ENCODE measurements at regions not wholly inside any gene's neighbourhood (a gene's known extent, or its start where the extent isn't known, plus 50 kb on each side); places are given as distances from the start of the nearest gene placed in this dataset.

DNA sequence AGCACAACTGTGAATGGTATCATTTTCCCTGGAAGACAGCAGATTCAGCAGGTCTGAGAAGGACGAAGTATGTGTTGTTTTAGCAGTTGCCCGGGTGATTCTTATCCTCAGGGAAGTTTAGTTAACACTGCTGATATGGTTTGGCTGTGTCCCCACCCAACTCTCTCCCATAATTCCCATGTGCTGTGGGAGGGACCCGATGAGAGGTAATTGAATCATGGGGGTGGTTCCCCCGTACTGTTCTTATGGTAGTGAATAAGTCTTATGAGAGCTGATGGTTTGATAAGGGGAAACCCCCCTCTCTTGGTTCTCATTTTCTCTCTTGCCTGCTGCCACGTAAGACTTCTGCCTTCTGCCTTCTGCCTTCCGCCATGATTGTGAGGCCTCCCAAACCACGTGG is 81.0 kb upstream of the UBAC2 start:
- ChIA-PET RAD21 (ENCODE audit: low non-redundant PET in 1 of 2, low total read pairs in 2 of 2, uncharacterized antibody in 2 of 2, unreplicated experiment in 2 of 2) (no interaction called here), POLR2A (no interaction called here), CTCF (no interaction called here)
- Histone ChIP-seq H3K36me3 (ENCODE audit: control insufficient read depth in 1 of 2, insufficient read depth in 2 of 2, low read length in 2 of 2) (no peaks in the 10 kb centered on the region), H3K9ac (ENCODE audit: low read length) (no peak overlapping the region), H3K27me3 (ENCODE audit: insufficient read depth, low read length) (no peaks in the 10 kb centered on the region), H2AFZ (ENCODE audit: low read depth, low read length, poor library complexity, severe bottlenecking) (no peak overlapping the region), H3K27ac (ENCODE audit: low read depth, low read length) (no peak overlapping the region), H4K20me1 (ENCODE audit: insufficient read depth) (no peaks in the 10 kb centered on the region), H3K4me3 (replicated peaks in 1 of 2; ENCODE audit: low read depth in 1 of 2, low read length in 2 of 2) (no peak overlapping the region), H3K4me1 (ENCODE audit: control insufficient read depth in 1 of 2, insufficient read depth in 2 of 2, low read length in 2 of 2) (peaks cover 0 to 4% of the 10 kb centered on the region in 2 experiments; a peak in 2 of 4 replicates), H3K9me2 (ENCODE audit: insufficient read depth) (no peaks in the 10 kb centered on the region), H3K4me2 (ENCODE audit: low read length) (no peak overlapping the region), H3K9me3 (ENCODE audit: control insufficient read depth in 1 of 2, insufficient read depth in 1 of 2, low read depth in 1 of 2, low read length in 2 of 2) (no peaks in the 10 kb centered on the region), H3K79me2 (ENCODE audit: insufficient read depth, low read length) (no peaks in the 10 kb centered on the region)
- DNase-seq (ENCODE audit: low read depth, low spot score) = no peak
- intact Hi-C loops (cut with micrococcal nuclease) = no loop called here
- no peak for ATAC-seq
- no TSS peak for BruUV-seq (replicated peaks)
- no peak for TF ChIP-seq FOSL1 (IDR thresholded peaks at IDR 0.05; ENCODE audit: low read depth)
- TF ChIP-seq, protein P1, sequence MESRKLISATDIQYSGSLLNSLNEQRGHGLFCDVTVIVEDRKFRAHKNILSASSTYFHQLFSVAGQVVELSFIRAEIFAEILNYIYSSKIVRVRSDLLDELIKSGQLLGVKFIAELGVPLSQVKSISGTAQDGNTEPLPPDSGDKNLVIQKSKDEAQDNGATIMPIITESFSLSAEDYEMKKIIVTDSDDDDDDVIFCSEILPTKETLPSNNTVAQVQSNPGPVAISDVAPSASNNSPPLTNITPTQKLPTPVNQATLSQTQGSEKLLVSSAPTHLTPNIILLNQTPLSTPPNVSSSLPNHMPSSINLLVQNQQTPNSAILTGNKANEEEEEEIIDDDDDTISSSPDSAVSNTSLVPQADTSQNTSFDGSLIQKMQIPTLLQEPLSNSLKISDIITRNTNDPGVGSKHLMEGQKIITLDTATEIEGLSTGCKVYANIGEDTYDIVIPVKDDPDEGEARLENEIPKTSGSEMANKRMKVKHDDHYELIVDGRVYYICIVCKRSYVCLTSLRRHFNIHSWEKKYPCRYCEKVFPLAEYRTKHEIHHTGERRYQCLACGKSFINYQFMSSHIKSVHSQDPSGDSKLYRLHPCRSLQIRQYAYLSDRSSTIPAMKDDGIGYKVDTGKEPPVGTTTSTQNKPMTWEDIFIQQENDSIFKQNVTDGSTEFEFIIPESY (IDR thresholded peaks at IDR 0.05; ENCODE audit: extremely low read depth, insufficient replicate concordance, low read length) = no peak

DNA sequence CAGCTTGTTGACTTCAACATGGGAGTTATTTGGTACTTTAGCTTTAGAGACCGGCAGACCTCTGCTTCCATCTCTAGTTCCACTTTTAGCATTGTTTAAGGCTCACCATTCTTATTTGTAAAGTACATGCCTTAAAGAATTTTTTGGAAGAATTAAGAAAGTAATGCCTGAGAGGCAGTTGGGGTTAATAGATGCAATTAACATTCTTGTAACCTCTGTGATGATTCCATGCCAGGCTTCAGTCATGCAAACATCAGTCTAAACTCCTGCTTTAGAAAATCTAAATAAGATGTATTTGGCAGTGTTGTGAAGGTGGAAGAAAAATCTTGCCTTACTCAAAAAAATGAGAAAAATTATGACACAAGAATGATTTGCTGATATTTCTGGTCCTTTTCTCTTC is 79.9 kb upstream of the UBAC2 start:
- no peak for ATAC-seq
- Histone ChIP-seq H3K9me3 (ENCODE audit: control insufficient read depth in 1 of 2, insufficient read depth in 1 of 2, low read depth in 1 of 2, low read length in 2 of 2) (no peaks in the 10 kb centered on the region), H3K9ac (ENCODE audit: low read length) (no peak overlapping the region), H3K4me2 (ENCODE audit: low read length) (no peak overlapping the region), H3K4me3 (replicated peaks in 1 of 2; ENCODE audit: low read depth in 1 of 2, low read length in 2 of 2) (no peak overlapping the region), H3K79me2 (ENCODE audit: insufficient read depth, low read length) (no peaks in the 10 kb centered on the region), H3K27ac (ENCODE audit: low read depth, low read length) (no peak overlapping the region), H3K9me2 (ENCODE audit: insufficient read depth) (no peaks in the 10 kb centered on the region), H2AFZ (ENCODE audit: low read depth, low read length, poor library complexity, severe bottlenecking) (no peak overlapping the region), H3K36me3 (ENCODE audit: control insufficient read depth in 1 of 2, insufficient read depth in 2 of 2, low read length in 2 of 2) (no peaks in the 10 kb centered on the region), H3K27me3 (ENCODE audit: insufficient read depth, low read length) (no peaks in the 10 kb centered on the region), H3K4me1 (ENCODE audit: control insufficient read depth in 1 of 2, insufficient read depth in 2 of 2, low read length in 2 of 2) (peaks cover 0 to 13% of the 10 kb centered on the region in 2 experiments; a peak in 2 of 4 replicates), H4K20me1 (ENCODE audit: insufficient read depth) (no peaks in the 10 kb centered on the region)
- BruUV-seq (replicated peaks) = no TSS peak
- no peak for DNase-seq (ENCODE audit: low read depth, low spot score)
- intact Hi-C loops (cut with micrococcal nuclease) = no loop called here
- CTCF ChIA-PET = no interaction called here
- POLR2A ChIA-PET = no interaction called here
- RAD21 ChIA-PET (ENCODE audit: low non-redundant PET in 1 of 2, low total read pairs in 2 of 2, uncharacterized antibody in 2 of 2, unreplicated experiment in 2 of 2) = no interaction called here
- TF ChIP-seq EZH2phosphoT487 (IDR thresholded peaks at IDR 0.05; ENCODE audit: borderline replicate concordance) = no peak
- TF ChIP-seq CBX3 (IDR thresholded peaks at IDR 0.05; ENCODE audit: low read depth) = no peak
- no peak for TF ChIP-seq EGR1 (IDR thresholded peaks at IDR 0.05; ENCODE audit: low read depth)
- no peak for TF ChIP-seq SP1 (IDR thresholded peaks at IDR 0.05; ENCODE audit: low read depth)
- TF ChIP-seq ZFX (IDR thresholded peaks at IDR 0.05) = no peak
- TF ChIP-seq, protein P1 (IDR thresholded peaks at IDR 0.05; ENCODE audit: extremely low read depth, insufficient replicate concordance, low read length) = no peak
- TF ChIP-seq JUND (IDR thresholded peaks at IDR 0.05) = no peak
- no peak for TF ChIP-seq ZNF274 (IDR thresholded peaks at IDR 0.05; ENCODE audit: low read depth, low read length)
- TF ChIP-seq ELF1 (IDR thresholded peaks at IDR 0.05; ENCODE audit: borderline replicate concordance, low read depth) = no peak
- TF ChIP-seq, protein P2, sequence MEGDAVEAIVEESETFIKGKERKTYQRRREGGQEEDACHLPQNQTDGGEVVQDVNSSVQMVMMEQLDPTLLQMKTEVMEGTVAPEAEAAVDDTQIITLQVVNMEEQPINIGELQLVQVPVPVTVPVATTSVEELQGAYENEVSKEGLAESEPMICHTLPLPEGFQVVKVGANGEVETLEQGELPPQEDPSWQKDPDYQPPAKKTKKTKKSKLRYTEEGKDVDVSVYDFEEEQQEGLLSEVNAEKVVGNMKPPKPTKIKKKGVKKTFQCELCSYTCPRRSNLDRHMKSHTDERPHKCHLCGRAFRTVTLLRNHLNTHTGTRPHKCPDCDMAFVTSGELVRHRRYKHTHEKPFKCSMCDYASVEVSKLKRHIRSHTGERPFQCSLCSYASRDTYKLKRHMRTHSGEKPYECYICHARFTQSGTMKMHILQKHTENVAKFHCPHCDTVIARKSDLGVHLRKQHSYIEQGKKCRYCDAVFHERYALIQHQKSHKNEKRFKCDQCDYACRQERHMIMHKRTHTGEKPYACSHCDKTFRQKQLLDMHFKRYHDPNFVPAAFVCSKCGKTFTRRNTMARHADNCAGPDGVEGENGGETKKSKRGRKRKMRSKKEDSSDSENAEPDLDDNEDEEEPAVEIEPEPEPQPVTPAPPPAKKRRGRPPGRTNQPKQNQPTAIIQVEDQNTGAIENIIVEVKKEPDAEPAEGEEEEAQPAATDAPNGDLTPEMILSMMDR (IDR thresholded peaks at IDR 0.05 in 2 of 3, conservative IDR thresholded peaks at IDR 0.05 in 1 of 3; ENCODE audit: borderline replicate concordance in 1 of 3, insufficient read depth in 1 of 3, low read depth in 2 of 3, low read length in 2 of 3) = no peak
- TF ChIP-seq POLR2AphosphoS5 (IDR thresholded peaks at IDR 0.05; ENCODE audit: low read depth, low read length) = no peak
- no peak for TF ChIP-seq RAD21 (IDR thresholded peaks at IDR 0.05; ENCODE audit: low read depth)
- TF ChIP-seq YY1 (IDR thresholded peaks at IDR 0.05; ENCODE audit: extremely low read depth, insufficient replicate concordance, low read depth, low read length) = no peak
- TF ChIP-seq CEBPB (IDR thresholded peaks at IDR 0.05; ENCODE audit: low read depth) = no peak
- no peak for TF ChIP-seq POLR2A (IDR thresholded peaks at IDR 0.05; ENCODE audit: borderline replicate concordance, extremely low read depth, insufficient read depth, insufficient read length)
- no peak for TF ChIP-seq EZH2 (IDR thresholded peaks at IDR 0.05)

Measured in HCT116 (cell line).